ENCODE measurements at regions not wholly inside any gene's neighbourhood (a gene's known extent, or its start where the extent isn't known, plus 50 kb on each side); places are given as distances from the start of the nearest gene placed in this dataset.

- no peak for DNase-seq
These were observed 310.8 kb downstream of the QKI start for GRCh38 chr6:163725008-163725941.

GRCh38 chr6:163724196-163724595 lies 309.7 kb downstream of the QKI start:
- no peak for DNase-seq

- DNase-seq, result no peak
These were observed 309.2 kb downstream of the QKI start for GRCh38 chr6:163723759-163724158.

- DNase-seq, result no peak
These were observed 307.6 kb downstream of the QKI start for GRCh38 chr6:163721922-163722692.

GRCh38 chr6:163721435-163721834 lies 306.9 kb downstream of the QKI start:
- no peak for DNase-seq

GRCh38 chr6:163720460-163721235 lies 306.1 kb downstream of the QKI start:
- DNase-seq, result no peak

GRCh38 chr6:163720005-163720404 lies 305.5 kb downstream of the QKI start:
- no peak for DNase-seq

- no peak for DNase-seq
These were observed 304.7 kb downstream of the QKI start for GRCh38 chr6:163719028-163719742.

- DNase-seq, result no peak
These were observed 304.0 kb downstream of the QKI start for GRCh38 chr6:163718537-163718936.

GRCh38 chr6:163717106-163717764 lies 302.7 kb downstream of the QKI start:
- no peak for DNase-seq

- no peak for DNase-seq
These were observed 302.2 kb downstream of the QKI start for GRCh38 chr6:163716690-163717089.

GRCh38 chr6:163715846-163716245 lies 301.3 kb downstream of the QKI start:
- no peak for DNase-seq

- DNase-seq, result no peak
These were observed 299.7 kb downstream of the QKI start for GRCh38 chr6:163714179-163714578.

DNA sequence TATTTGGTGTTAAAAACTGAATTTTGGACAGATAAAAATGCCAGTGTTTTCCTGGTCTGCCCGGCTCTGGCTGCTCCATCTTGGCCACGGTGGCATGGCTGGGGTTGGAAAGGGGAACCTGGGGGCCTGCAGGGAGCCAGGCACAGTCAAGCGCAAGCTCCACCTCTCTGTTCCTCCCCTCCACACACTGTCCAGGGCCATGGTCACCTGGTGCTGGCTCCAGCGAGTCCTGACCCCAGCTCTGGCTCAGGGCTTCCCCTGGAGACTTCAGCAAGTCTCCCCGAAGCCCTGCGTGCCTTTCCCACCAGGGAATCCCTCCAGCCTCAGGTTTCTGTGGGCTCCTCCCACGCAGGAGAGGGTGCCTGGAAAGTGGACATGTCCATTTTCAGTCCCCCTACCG lies 298.5 kb downstream of the QKI start:
- DNase-seq, result no peak

- no peak for DNase-seq
These were observed 298.0 kb downstream of the QKI start for GRCh38 chr6:163712566-163712961.

- DNase-seq, result no peak
These were observed 297.4 kb downstream of the QKI start for GRCh38 chr6:163711615-163712565.

GRCh38 chr6:163710532-163711470 lies 296.3 kb downstream of the QKI start:
- DNase-seq, result no peak

GRCh38 chr6:163709693-163710092 lies 295.2 kb downstream of the QKI start:
- no peak for DNase-seq

DNA sequence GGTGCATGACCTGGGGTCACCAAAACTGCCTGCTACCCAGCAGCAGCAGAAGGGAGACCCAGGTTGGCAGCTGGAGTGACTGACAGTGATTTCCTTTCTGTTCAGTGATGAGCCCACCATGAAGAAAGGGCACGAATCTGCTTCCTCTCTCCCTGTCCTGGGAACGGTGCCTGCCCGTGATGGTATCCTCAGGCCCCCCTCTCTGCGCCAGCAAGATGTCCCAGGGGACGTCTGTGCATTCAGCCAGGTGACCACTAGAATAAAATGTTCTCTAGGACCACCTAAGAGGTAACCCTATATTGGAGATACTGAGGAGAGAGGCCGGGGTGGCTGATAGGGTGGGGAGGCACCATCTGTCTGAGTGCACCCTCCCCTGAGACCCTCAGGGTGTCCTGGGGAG lies 294.7 kb downstream of the QKI start:
- no peak for DNase-seq

DNA sequence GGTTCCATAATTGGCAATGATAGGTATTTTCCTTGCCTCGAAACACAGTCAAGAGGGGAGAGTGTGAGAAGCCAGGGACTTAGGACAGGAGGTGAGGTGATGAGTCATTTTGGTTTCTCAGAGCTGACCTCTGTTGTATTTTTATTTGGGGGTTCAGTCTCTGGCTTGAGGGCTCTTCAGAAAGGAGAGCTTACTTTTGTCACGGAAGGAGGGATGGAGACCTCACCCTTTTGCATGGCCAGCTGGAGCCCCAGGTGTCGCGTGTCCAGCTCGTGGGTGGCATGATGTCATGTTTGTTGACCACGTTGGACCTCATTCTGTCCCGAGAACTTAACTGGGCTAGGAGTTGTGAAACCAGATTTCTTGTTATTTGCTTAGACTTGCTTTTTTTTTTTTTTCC lies 293.9 kb downstream of the QKI start:
- no peak for DNase-seq
